Renal pelvis (tissue), 1 donor: ENCODE measurements at regions not wholly inside any gene's neighbourhood (a gene's known extent, or its start where the extent isn't known, plus 50 kb on each side); places are given as distances from the start of the nearest gene placed in this dataset.

Experiments used
- DNase-seq: peaks from one replicate; pipeline ENCODE4 v3.0.0-alpha.2; 2013

- DNase-seq, result no peak
Measured at GRCh38 chr9:135219676-135220600, 132.5 kb downstream of the OLFM1 start.

GRCh38 chr9:135220601-135221575 lies 133.4 kb downstream of the OLFM1 start:
- DNase-seq, result no peak

- DNase-seq, result no peak
Measured at GRCh38 chr9:135221576-135221950, 134.1 kb downstream of the OLFM1 start.

GRCh38 chr9:135221951-135222631 lies 134.6 kb downstream of the OLFM1 start:
- no peak for DNase-seq

- DNase-seq, result no peak
Measured at GRCh38 chr9:135222881-135223760, 135.7 kb downstream of the OLFM1 start.

- DNase-seq, result no peak
Measured at GRCh38 chr9:135223831-135224230, 136.4 kb downstream of the OLFM1 start.

- DNase-seq, result no peak
Measured at GRCh38 chr9:135224286-135224877, 136.9 kb downstream of the OLFM1 start.

- no peak for DNase-seq
Measured at GRCh38 chr9:135224921-135225541, 137.6 kb downstream of the OLFM1 start.

GRCh38 chr9:135225619-135226228 lies 138.3 kb downstream of the OLFM1 start:
- no peak for DNase-seq

GRCh38 chr9:135226369-135227050 lies 139.0 kb downstream of the OLFM1 start:
- no peak for DNase-seq

- no peak for DNase-seq
Measured at GRCh38 chr9:135227641-135228251, 140.3 kb downstream of the OLFM1 start.

GRCh38 chr9:135228345-135228982 lies 141.0 kb downstream of the OLFM1 start:
- no peak for DNase-seq

GRCh38 chr9:135228983-135229625 lies 141.6 kb downstream of the OLFM1 start:
- no peak for DNase-seq

GRCh38 chr9:135229701-135230385 lies 142.4 kb downstream of the OLFM1 start:
- DNase-seq, result no peak

- no peak for DNase-seq
Measured at GRCh38 chr9:135230386-135230765, 142.9 kb downstream of the OLFM1 start.

- no peak for DNase-seq
Measured at GRCh38 chr9:135230817-135231520, 143.5 kb downstream of the OLFM1 start.
